ENCODE measurements at regions not wholly inside any gene's neighbourhood (a gene's known extent, or its start where the extent isn't known, plus 50 kb on each side); places are given as distances from the start of the nearest gene placed in this dataset.

- CTCF ChIA-PET, result interaction anchor here (1.0 kb wide), 1 partner anchor 10 kb away, joined by 3 read pairs; no protein-coding TSS in a partner anchor
- TF ChIP-seq BCL3 (IDR thresholded peaks at IDR 0.05) (no peak), NFE2L2 (conservative IDR thresholded peaks at IDR 0.05; ENCODE audit: low read length) (no peak), SREBF2 (IDR thresholded peaks at IDR 0.05) (no peak), ATOH8 (CRISPR knock-in tag; IDR thresholded peaks at IDR 0.05; ENCODE audit: low read depth) (no peak), ZC3H11A (IDR thresholded peaks at IDR 0.05) (no peak), EHMT2 (IDR thresholded peaks at IDR 0.05; ENCODE audit: low read depth) (no peak), HOXB5 (CRISPR knock-in tag; IDR thresholded peaks at IDR 0.05) (no peak), RCOR1 (IDR thresholded peaks at IDR 0.05; ENCODE audit: low read depth, low read length) (no peak)
- TF ChIP-seq, protein P1, sequence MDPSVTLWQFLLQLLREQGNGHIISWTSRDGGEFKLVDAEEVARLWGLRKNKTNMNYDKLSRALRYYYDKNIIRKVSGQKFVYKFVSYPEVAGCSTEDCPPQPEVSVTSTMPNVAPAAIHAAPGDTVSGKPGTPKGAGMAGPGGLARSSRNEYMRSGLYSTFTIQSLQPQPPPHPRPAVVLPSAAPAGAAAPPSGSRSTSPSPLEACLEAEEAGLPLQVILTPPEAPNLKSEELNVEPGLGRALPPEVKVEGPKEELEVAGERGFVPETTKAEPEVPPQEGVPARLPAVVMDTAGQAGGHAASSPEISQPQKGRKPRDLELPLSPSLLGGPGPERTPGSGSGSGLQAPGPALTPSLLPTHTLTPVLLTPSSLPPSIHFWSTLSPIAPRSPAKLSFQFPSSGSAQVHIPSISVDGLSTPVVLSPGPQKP (IDR thresholded peaks at IDR 0.05; ENCODE audit: low read depth, low read length), result no peak
- peaks cover 56% of the 10 kb centered on the region for H3K4me1 ChIP-seq
Measured at GRCh38 chr6:56741472-56741871, 98.8 kb upstream of the DST start.

DNA sequence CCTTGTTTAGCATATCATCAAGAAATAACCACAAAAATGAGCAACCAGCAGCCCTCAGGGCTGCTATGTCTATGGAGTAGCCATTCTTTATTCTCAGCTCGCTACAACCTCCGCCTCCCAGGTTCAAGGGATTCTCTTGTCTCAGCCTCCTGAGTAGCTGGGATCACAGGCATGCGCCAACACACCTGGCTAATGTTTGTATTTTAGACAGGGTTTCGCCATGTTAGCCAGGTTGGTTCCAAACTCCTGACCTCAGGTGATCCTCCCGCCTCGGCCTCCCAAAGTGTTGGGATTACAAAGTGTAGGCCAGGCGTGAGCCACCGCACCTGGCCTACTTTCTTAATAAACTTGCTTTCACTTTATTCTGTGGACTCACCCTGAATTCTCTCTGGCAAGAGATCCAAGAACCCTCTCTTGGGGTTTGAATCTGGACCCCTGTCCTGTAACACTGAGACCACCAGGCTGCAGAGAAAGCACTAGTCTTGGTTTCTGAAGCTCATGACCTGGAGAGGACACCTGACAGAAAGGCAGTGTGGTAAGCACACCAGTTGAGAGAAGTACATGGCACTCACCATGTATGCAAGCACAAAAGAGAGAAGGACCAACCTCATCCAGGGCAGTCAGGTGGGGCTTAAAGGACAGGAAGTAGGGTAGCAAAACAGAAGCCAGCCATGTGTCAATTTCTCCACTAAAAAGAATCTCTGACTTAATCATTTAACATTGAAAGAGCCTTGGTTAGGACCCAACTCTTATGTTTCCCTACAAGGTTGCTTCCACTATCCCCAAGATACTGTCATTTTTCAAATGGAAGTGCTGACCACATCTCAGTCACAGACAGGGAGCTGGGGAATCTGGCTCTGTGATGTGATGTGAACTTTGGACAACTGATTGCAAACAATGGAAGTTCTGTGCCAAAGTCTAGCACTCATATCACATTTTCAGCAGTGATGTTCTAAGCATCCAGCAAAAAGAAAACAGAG, 97.4 kb upstream of the DST start:
- no peaks in the 10 kb centered on the region for H3K9me3 ChIP-seq
- FAIRE-seq (no peak), DNase-seq (ENCODE audit: low read depth in 1 of 2, low spot score in 1 of 2) (no peak), ATAC-seq (no peak)
- peak overlapping the region; percentile 50 for H3K4me2 ChIP-seq
- CTCF ChIA-PET, result interaction anchor here (1.0 to 1.6 kb wide), 2 partner anchors 9 to 11 kb away, joined by 3 read pairs; no protein-coding TSS in a partner anchor
- H3K4me3 ChIP-seq, result no peak overlapping the region
- WGBS (ENCODE audit: missing lambda C conversion rate), result 96% methylated on average over 8 of the region's 8 CpGs
- POLR2A ChIA-PET, result no interaction called here
- 0 out of 6 replicates have a peak overlapping the region, but pooled peaks of 1 of the 2 experiments have one; percentile 3 for H3K27ac ChIP-seq
- TF ChIP-seq, protein P2, sequence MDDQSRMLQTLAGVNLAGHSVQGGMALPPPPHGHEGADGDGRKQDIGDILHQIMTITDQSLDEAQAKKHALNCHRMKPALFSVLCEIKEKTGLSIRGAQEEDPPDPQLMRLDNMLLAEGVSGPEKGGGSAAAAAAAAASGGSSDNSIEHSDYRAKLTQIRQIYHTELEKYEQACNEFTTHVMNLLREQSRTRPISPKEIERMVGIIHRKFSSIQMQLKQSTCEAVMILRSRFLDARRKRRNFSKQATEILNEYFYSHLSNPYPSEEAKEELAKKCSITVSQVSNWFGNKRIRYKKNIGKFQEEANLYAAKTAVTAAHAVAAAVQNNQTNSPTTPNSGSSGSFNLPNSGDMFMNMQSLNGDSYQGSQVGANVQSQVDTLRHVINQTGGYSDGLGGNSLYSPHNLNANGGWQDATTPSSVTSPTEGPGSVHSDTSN (IDR thresholded peaks at IDR 0.05), result no peak
- TF ChIP-seq ZC3H11A (IDR thresholded peaks at IDR 0.05) (no peak), ZSCAN20 (CRISPR knock-in tag; IDR thresholded peaks at IDR 0.05) (no peak), BCL3 (IDR thresholded peaks at IDR 0.05) (no peak), EHMT2 (IDR thresholded peaks at IDR 0.05; ENCODE audit: low read depth) (no peak), CHD4 (IDR thresholded peaks at IDR 0.05; ENCODE audit: borderline replicate concordance) (no peak), PHF8 (IDR thresholded peaks at IDR 0.05; ENCODE audit: borderline replicate concordance, low read depth) (no peak), EHF (CRISPR knock-in tag; IDR thresholded peaks at IDR 0.05) (no peak)
- peaks cover 46% of the 10 kb centered on the region for H3K4me1 ChIP-seq

More at GRCh38 chr6:56741472-56741871, 98.8 kb upstream of the DST start:
- FAIRE-seq (no peak), ATAC-seq (no peak), DNase-seq (ENCODE audit: low read depth in 1 of 2, low spot score in 1 of 2) (no peak)
- Histone ChIP-seq H3K4me2 (peak overlapping the region; percentile 76; the same call in 2 of the 3 replicates), H3K27ac (no peak overlapping the region), H3K9me3 (no peaks in the 10 kb centered on the region), H3K4me3 (no peak overlapping the region)
- POLR2A ChIA-PET, result no interaction called here

GRCh38 chr6:56736804-56737203, 94.1 kb upstream of the DST start:
- WGBS (ENCODE audit: missing lambda C conversion rate), result 93% methylated on average over 4 of the region's 4 CpGs
- ATAC-seq (no peak), DNase-seq (ENCODE audit: low read depth in 1 of 2, low spot score in 1 of 2) (no peak), FAIRE-seq (no peak)
- ChIA-PET CTCF (interaction anchor here (1.3 kb wide), 1 partner anchor 21 kb away, joined by 3 read pairs; no protein-coding TSS in a partner anchor), POLR2A (no interaction called here)
- Histone ChIP-seq H3K4me2 (no peak overlapping the region), H3K4me3 (no peak overlapping the region), H3K9me3 (no peaks in the 10 kb centered on the region), H3K27ac (peak overlapping the region in 1 of 2 experiments; percentile 65; a peak in 3 of 6 replicates), H3K4me1 (peaks cover 50% of the 10 kb centered on the region)
- TF ChIP-seq JUNB (IDR thresholded peaks at IDR 0.05) (no peak), MAZ (IDR thresholded peaks at IDR 0.05; ENCODE audit: borderline replicate concordance, low read depth, low read length) (no peak), POLR2AphosphoS2 (conservative IDR thresholded peaks at IDR 0.05; ENCODE audit: low read length) (no peak), CEBPB (IDR thresholded peaks at IDR 0.05) (peak in 1 of 2 experiments; percentile 28; a peak in 1 of 4 replicates), RAD21 (conservative IDR thresholded peaks at IDR 0.05 in 1 of 2, IDR thresholded peaks at IDR 0.05 in 1 of 2) (no peak), JUN (IDR thresholded peaks at IDR 0.05) (no peak)
